HG02981 (cell line): ENCODE measurements at regions not wholly inside any gene's neighbourhood (a gene's known extent, or its start where the extent isn't known, plus 50 kb on each side); places are given as distances from the start of the nearest gene placed in this dataset.

Experiments used
- ATAC-seq: cut with Tn5 transposase; IDR thresholded peaks from one replicate; pipeline ENCODE4 v1.9.1; 2021; ENCODE audit warnings: mild to moderate bottlenecking, moderate library complexity; ENCODE audit not compliant: unreplicated experiment

GRCh38 chr3:67733269-67733950, 79.0 kb upstream of the SUCLG2 start:
- ATAC-seq: no peak

- ATAC-seq: no peak
Observed at GRCh38 chr3:67724434-67724833, 70.0 kb upstream of the SUCLG2 start.

GRCh38 chr3:67723863-67724262, 69.5 kb upstream of the SUCLG2 start:
- ATAC-seq: no peak

GRCh38 chr3:67719333-67719732, 64.9 kb upstream of the SUCLG2 start:
- ATAC-seq: no peak

GRCh38 chr3:67715971-67716370, 61.6 kb upstream of the SUCLG2 start:
- no peak for ATAC-seq

- ATAC-seq: no peak
Observed at GRCh38 chr3:67713764-67714469, 59.5 kb upstream of the SUCLG2 start.

- no peak for ATAC-seq
Observed at GRCh38 chr3:67712259-67712658, 57.8 kb upstream of the SUCLG2 start.

GRCh38 chr3:67710396-67710795, 56.0 kb upstream of the SUCLG2 start:
- no peak for ATAC-seq

- no peak for ATAC-seq
Observed at GRCh38 chr3:67706934-67707333, 52.5 kb upstream of the SUCLG2 start.

GRCh38 chr3:67704322-67704721, 49.9 kb upstream of the SUCLG2 start:
- ATAC-seq: no peak
